ENCODE measurements at regions not wholly inside any gene's neighbourhood (a gene's known extent, or its start where the extent isn't known, plus 50 kb on each side); places are given as distances from the start of the nearest gene placed in this dataset.

DNA sequence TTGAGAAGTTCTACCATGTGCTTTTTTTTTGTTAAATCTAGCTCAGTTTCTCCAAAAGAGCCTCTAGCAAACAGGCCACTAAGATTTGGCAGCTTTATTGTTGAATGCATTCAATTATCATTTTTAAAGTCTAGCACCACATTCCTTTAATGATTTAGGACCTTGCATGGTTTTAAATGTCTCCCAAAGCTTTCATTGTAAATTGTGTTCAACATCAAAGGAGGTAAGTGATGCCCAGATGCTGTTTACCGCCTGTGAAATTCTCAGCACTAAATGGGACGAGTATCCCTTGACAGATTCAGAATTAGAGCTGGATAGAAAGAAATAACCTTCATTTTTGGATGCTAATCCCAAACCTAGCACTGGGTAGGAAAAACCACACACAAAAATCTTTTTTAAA is 112.1 kb upstream of the FAM204A start:
- Histone ChIP-seq H3K14ac (ENCODE audit: insufficient read depth, low read length) (no peak overlapping the region), H3K4me2 (ENCODE audit: insufficient read depth, insufficient read length, low read length) (no peak overlapping the region), H2BK20ac (ENCODE audit: low read depth, low read length, poor library complexity, severe bottlenecking) (no peak overlapping the region), H2AFZ (ENCODE audit: low read length) (no peak overlapping the region), H2BK15ac (ENCODE audit: low read depth, low read length) (no peak overlapping the region), H2BK12ac (ENCODE audit: insufficient read length, low read depth, low read length) (no peak overlapping the region), H3K9ac (ENCODE audit: extremely low read depth, insufficient read length, low read length) (no peak overlapping the region), H4K5ac (ENCODE audit: insufficient read length, low read depth, low read length) (no peak overlapping the region), H3K56ac (ENCODE audit: insufficient read length, low read depth, low read length) (no peak overlapping the region), H3K27ac (ENCODE audit: insufficient read length, low read depth, low read length) (no peak overlapping the region), H3K79me1 (ENCODE audit: insufficient read depth, low read depth, low read length, poor library complexity, severe bottlenecking) (no peaks in the 10 kb centered on the region), H2BK5ac (ENCODE audit: insufficient read length, low read length) (no peak overlapping the region), H3K23ac (ENCODE audit: insufficient read length, low read depth, low read length) (no peak overlapping the region), H4K91ac (ENCODE audit: insufficient read length, low read depth, low read length) (no peak overlapping the region), H3K79me2 (ENCODE audit: insufficient read depth, low read length) (no peaks in the 10 kb centered on the region), H2BK120ac (ENCODE audit: low read depth, low read length, poor library complexity, severe bottlenecking) (no peak overlapping the region), H4K8ac (replicated peaks; ENCODE audit: insufficient read length, low read depth, low read length) (no peak overlapping the region), H3K27me3 (ENCODE audit: insufficient read depth, low read length) (no peaks in the 10 kb centered on the region; the same call in 1 of the 2 replicates), H3K9me3 (ENCODE audit: control insufficient read depth, low read depth, low read length) (no peaks in the 10 kb centered on the region), H3K18ac (ENCODE audit: insufficient read length, low read depth, low read length) (no peak overlapping the region), H2AK5ac (ENCODE audit: insufficient read length, low read length) (no peak overlapping the region), H3K4ac (ENCODE audit: low read depth, low read length) (no peak overlapping the region), H4K20me1 (ENCODE audit: control insufficient read depth, insufficient read depth, insufficient read length) (no peaks in the 10 kb centered on the region), H3T11ph (ENCODE audit: low read length) (no peak overlapping the region), H3K23me2 (ENCODE audit: insufficient read length, low read depth, low read length, poor library complexity, severe bottlenecking) (no peaks in the 10 kb centered on the region), H3K4me1 (ENCODE audit: insufficient read depth, low read length) (no peaks in the 10 kb centered on the region)
- TF ChIP-seq, protein P1, sequence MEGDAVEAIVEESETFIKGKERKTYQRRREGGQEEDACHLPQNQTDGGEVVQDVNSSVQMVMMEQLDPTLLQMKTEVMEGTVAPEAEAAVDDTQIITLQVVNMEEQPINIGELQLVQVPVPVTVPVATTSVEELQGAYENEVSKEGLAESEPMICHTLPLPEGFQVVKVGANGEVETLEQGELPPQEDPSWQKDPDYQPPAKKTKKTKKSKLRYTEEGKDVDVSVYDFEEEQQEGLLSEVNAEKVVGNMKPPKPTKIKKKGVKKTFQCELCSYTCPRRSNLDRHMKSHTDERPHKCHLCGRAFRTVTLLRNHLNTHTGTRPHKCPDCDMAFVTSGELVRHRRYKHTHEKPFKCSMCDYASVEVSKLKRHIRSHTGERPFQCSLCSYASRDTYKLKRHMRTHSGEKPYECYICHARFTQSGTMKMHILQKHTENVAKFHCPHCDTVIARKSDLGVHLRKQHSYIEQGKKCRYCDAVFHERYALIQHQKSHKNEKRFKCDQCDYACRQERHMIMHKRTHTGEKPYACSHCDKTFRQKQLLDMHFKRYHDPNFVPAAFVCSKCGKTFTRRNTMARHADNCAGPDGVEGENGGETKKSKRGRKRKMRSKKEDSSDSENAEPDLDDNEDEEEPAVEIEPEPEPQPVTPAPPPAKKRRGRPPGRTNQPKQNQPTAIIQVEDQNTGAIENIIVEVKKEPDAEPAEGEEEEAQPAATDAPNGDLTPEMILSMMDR (conservative IDR thresholded peaks at IDR 0.05): no peak
- H3K9me3 Mint-ChIP-seq: peaks cover 7 to 9% of the 10 kb centered on the region in 2 experiments
- H3K27ac Mint-ChIP-seq: no peak overlapping the region
- peaks cover 0 to 15% of the 10 kb centered on the region in 2 experiments for H3K4me1 Mint-ChIP-seq
- DNase-seq: no peak
- no peak overlapping the region for H3K4me3 Mint-ChIP-seq
- no CpG with 5 or more reads among the region's 2 CpGs for WGBS (ENCODE audit: extremely low coverage, insufficient read length, low lambda C conversion rate)
- peaks cover 0 to 11% (median 2%) of the 10 kb centered on the region in 3 experiments; a peak in 3 of 7 replicates for H3K36me3 Mint-ChIP-seq (ENCODE audit: insufficient read depth in 1 of 3, low read depth in 3 of 3)
- H3K27me3 Mint-ChIP-seq (ENCODE audit: low read depth): peaks cover 17% of the 10 kb centered on the region
